ENCODE measurements at regions not wholly inside any gene's neighbourhood (a gene's known extent, or its start where the extent isn't known, plus 50 kb on each side); places are given as distances from the start of the nearest gene placed in this dataset.

DNA sequence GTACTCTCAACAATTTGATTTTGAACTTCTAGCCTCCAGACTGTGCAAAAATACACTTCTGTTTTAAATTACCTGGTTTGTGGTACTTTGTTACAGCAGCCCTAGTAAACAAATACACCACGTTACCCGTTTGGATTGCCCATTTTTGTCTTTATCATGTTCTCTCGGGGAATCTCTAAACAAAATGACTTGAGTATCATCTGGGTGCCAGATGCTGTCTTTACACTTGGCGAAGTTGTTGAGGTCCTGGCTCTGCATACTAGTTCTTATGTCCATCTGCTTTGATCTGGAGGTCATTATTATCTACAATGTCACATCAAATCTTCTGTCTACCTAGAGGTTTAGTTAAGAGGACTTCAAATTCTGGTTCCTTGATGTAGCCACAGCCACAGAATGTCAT lies 142.4 kb upstream of the NRIP1 start:
- Histone ChIP-seq H3K27me3 (ENCODE audit: low read depth) (no peaks in the 10 kb centered on the region), H3K4me3 (no peak overlapping the region), H3K36me3 (no peaks in the 10 kb centered on the region), H3K9me3 (replicated peaks) (no peaks in the 10 kb centered on the region), H3K27ac (replicated peaks) (no peak overlapping the region), H3K4me1 (peaks cover 31% of the 10 kb centered on the region)
- no peak for DNase-seq
- TF ChIP-seq CTCF (IDR thresholded peaks at IDR 0.05; ENCODE audit: borderline replicate concordance): no peak
- intact Hi-C loops (cut with micrococcal nuclease): no loop called here

GRCh38 chr21:15207635-15208370 lies 143.0 kb upstream of the NRIP1 start:
- Histone ChIP-seq H3K27me3 (ENCODE audit: low read depth) (no peaks in the 10 kb centered on the region), H3K27ac (replicated peaks) (no peak overlapping the region), H3K9me3 (replicated peaks) (no peaks in the 10 kb centered on the region), H3K36me3 (no peaks in the 10 kb centered on the region), H3K4me3 (no peak overlapping the region), H3K4me1 (peaks cover 36% of the 10 kb centered on the region)
- no peak for TF ChIP-seq CTCF (IDR thresholded peaks at IDR 0.05; ENCODE audit: borderline replicate concordance)
- DNase-seq: no peak
- intact Hi-C loops (cut with micrococcal nuclease): no loop called here

DNA sequence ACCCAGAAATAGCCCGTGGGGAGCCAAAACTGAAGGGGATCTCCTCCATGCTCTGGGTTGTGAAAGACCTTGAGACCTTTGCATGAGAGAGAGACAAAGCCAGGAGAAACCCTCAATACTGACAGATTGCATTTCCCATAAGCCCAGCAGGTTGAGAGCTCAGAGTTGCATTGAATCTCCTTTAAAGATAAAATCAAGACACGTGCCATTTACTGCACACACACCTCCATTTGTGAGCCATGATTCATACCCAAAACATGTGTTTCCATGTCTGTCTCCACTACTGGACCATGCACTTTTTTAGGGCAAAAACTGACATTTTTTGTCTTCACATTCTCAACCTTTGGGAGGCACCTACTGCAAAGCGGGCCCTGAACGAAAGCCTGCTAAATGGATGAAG lies 144.0 kb upstream of the NRIP1 start:
- no peak overlapping the region for H3K4me3 ChIP-seq
- DNase-seq: no peak
- H3K9me3 ChIP-seq (replicated peaks): no peaks in the 10 kb centered on the region
- no peak overlapping the region for H3K27ac ChIP-seq (replicated peaks)
- intact Hi-C loops (cut with micrococcal nuclease): no loop called here
- no peaks in the 10 kb centered on the region for H3K27me3 ChIP-seq (ENCODE audit: low read depth)
- no peak for TF ChIP-seq CTCF (IDR thresholded peaks at IDR 0.05; ENCODE audit: borderline replicate concordance)
- H3K36me3 ChIP-seq: no peaks in the 10 kb centered on the region
- H3K4me1 ChIP-seq: peaks cover 30% of the 10 kb centered on the region

DNA sequence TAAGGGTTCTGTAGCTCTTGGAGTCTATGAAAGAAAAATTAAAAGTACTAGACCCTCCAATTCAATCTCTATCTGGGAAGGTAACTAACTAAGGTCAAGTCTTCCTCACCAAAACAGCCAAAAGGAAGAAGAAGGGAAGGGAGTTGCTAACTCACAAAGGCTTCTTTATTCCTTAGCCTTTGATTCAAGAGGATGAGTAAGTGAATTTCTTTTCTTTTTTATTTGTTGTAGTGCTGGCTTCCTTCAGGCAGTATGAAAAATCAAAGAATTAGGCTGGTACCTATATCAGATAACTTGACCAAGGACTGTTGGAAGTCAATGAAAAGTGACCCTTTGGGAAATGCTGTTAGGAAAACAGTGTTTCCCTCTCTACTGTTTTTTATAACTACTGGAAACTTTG lies 144.4 kb upstream of the NRIP1 start:
- no peak overlapping the region for H3K27ac ChIP-seq (replicated peaks)
- no peaks in the 10 kb centered on the region for H3K36me3 ChIP-seq
- TF ChIP-seq CTCF (IDR thresholded peaks at IDR 0.05; ENCODE audit: borderline replicate concordance): no peak
- H3K27me3 ChIP-seq (ENCODE audit: low read depth): no peaks in the 10 kb centered on the region
- H3K9me3 ChIP-seq (replicated peaks): no peaks in the 10 kb centered on the region
- no peak for DNase-seq
- peaks cover 26% of the 10 kb centered on the region for H3K4me1 ChIP-seq
- intact Hi-C loops (cut with micrococcal nuclease): no loop called here
- H3K4me3 ChIP-seq: no peak overlapping the region

DNA sequence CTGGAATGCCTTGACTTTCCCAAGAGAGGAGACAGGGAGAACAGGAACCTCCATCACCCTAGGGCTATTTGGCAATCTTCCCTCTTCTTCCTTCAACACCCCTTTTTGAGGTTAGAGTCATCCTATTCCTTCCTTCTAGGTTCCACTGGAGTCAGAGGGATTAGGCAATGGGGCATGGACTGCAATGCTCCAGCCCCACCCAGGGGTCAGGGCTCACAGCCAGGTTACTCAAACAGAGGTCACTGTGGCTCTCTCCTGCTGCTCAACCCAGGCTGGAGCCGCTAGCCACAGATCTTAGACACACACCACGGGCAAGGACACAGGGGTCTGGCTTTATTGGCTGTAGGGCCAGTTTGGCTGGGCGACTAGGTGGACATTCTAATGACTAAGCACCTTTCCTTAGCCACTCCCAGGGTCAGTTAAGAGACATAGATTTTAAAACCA lies 145.5 kb upstream of the NRIP1 start:
- Histone ChIP-seq H3K36me3 (no peaks in the 10 kb centered on the region), H3K27me3 (ENCODE audit: low read depth) (no peaks in the 10 kb centered on the region), H3K9me3 (replicated peaks) (no peaks in the 10 kb centered on the region), H3K4me1 (peaks cover 19% of the 10 kb centered on the region), H3K27ac (replicated peaks) (no peak overlapping the region), H3K4me3 (no peak overlapping the region)
- TF ChIP-seq CTCF (IDR thresholded peaks at IDR 0.05; ENCODE audit: borderline replicate concordance): no peak
- DNase-seq: peak; percentile 51
- intact Hi-C loops (cut with micrococcal nuclease): no loop called here

Data from left ventricle myocardium inferior (tissue), 1 donor.